NB4 (cell line): ENCODE measurements at regions not wholly inside any gene's neighbourhood (a gene's known extent, or its start where the extent isn't known, plus 50 kb on each side); places are given as distances from the start of the nearest gene placed in this dataset.

Experiments
- CTCF ChIP-seq: IDR thresholded peaks from one replicate; pipeline ENCODE4 v1.5.1; 2012; ENCODE audit warnings: low read depth, low read length
- MYC ChIP-seq: IDR thresholded peaks from 2 replicates; pipeline ENCODE4 v1.6.1; 2011; ENCODE audit warnings: low read depth, low read length
- POLR2A ChIP-seq: IDR thresholded peaks from 2 replicates; pipeline ENCODE4 v1.6.1; 2011; ENCODE audit warnings: mild to moderate bottlenecking; ENCODE audit not compliant: insufficient read length; ENCODE audit errors: extremely low read depth

DNA sequence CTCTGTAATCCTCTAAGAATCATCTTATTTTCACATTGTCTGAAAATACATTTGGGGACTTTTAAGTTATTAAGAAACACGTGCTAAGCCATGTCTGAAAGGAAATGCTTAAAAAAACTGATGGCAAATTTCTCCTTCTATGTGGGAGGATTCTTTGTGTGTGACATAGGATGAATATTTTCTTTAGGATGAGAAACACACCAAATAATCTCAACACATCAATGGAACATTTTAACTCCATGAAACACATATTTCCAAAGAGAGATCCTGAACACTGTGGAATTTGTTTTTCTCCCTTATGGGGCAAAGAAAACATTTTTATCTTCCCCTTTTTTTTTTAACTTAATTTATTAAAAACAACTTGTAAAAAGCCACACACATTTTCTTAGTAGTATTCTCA is 153.8 kb upstream of the ANKRD50 start:
- no peak for TF ChIP-seq POLR2A
- TF ChIP-seq CTCF: no peak
- no peak for TF ChIP-seq MYC
